Left ventricle myocardium inferior (tissue), 1 donor: ENCODE measurements at regions not wholly inside any gene's neighbourhood (a gene's known extent, or its start where the extent isn't known, plus 50 kb on each side); places are given as distances from the start of the nearest gene placed in this dataset.

ENCODE experiments used
- DNase-seq: peaks from one replicate; pipeline ENCODE4 v3.0.0-alpha.2; 2020
- H3K27ac ChIP-seq: fragments of 200-600 bp; replicated peaks from 2 replicates; pipeline ENCODE4 v1.8.0; 2021
- H3K27me3 ChIP-seq: fragments of 200-600 bp; 2 replicates; pipeline ENCODE4 v1.8.0; 2021; ENCODE audit warnings: low read depth
- H3K36me3 ChIP-seq: fragments of 200-600 bp; 2 replicates; pipeline ENCODE4 v1.8.0; 2021
- H3K4me1 ChIP-seq: fragments of 200-600 bp; 2 replicates; pipeline ENCODE4 v1.8.0; 2021
- H3K4me3 ChIP-seq: fragments of 200-600 bp; 2 replicates; pipeline ENCODE4 v1.8.0; 2021; ENCODE audit warnings: mild to moderate bottlenecking, moderate library complexity
- H3K9me3 ChIP-seq: fragments of 200-600 bp; replicated peaks from 2 replicates; pipeline ENCODE4 v1.8.0; 2021
- CTCF ChIP-seq: fragments of 200-600 bp; IDR thresholded peaks from 2 replicates; pipeline ENCODE4 v1.8.0; 2021; ENCODE audit warnings: antibody characterized with exemption, mild to moderate bottlenecking, borderline replicate concordance
- intact Hi-C: fragments of 100-400 bp; cut with micrococcal nuclease; formaldehyde crosslinking; loops from one replicate; pipeline ENCODE4 v1.11.0; 2022
- donor health status: DM: no; HTN: yes; CAD: no; lungs with severe emphysema.

DNA sequence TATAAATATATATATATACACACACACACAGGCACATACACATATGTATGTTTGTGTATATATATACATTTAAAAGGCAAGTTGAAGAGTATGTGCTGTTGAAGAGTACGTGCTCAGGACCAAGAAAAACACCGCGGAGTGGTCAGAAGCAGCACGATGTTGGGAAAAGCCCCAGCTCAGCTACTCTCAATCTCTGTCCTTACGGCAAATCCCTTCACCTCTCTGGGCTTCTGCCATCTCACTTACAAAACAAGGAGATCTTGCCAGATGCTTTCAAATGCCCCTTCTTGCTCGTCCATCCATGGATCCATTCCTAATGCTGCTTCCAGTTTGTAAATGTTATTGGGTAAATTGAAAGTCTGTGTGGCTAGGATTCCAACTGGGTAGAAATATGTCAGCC lies 333.9 kb downstream of the BCL11A start:
- no peak for DNase-seq
- no peaks in the 10 kb centered on the region for H3K9me3 ChIP-seq
- H3K27ac ChIP-seq: no peak overlapping the region
- H3K4me1 ChIP-seq: no peaks in the 10 kb centered on the region
- no peaks in the 10 kb centered on the region for H3K36me3 ChIP-seq
- intact Hi-C loops: no loop called here
- no peak for TF ChIP-seq CTCF
- H3K4me3 ChIP-seq: no peak overlapping the region
- no peaks in the 10 kb centered on the region for H3K27me3 ChIP-seq

DNA sequence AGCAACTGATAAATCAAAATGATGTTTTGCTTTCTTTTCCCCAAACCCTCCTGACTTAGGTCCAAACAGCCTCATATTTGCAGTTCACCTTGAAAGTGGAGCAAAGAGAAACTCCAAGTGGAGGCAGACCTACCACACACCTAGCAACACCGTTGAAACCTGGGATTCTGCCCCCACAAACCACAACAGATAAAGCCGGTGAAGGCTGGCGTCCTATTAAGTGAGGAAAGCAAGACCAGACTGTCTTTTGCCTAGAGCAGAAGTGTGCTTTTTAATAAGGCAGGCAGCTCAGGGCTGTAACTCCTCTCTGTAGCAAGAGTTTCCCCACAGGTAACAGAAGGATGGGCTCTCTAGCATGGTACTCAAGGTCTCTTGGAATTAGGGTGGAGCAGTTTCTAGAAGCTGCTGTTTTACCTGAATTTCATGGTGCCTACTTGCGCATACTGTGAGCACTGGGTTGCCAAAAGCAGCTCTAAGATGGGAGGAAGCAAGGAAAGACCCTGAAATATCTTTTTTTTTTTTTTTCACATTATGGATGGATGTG lies 336.9 kb downstream of the BCL11A start:
- no peaks in the 10 kb centered on the region for H3K27me3 ChIP-seq
- H3K27ac ChIP-seq: no peak overlapping the region
- DNase-seq: no peak
- H3K36me3 ChIP-seq: no peaks in the 10 kb centered on the region
- no peaks in the 10 kb centered on the region for H3K9me3 ChIP-seq
- H3K4me3 ChIP-seq: no peak overlapping the region
- intact Hi-C loops: no loop called here
- no peak for TF ChIP-seq CTCF
- H3K4me1 ChIP-seq: peaks cover 23% of the 10 kb centered on the region

DNA sequence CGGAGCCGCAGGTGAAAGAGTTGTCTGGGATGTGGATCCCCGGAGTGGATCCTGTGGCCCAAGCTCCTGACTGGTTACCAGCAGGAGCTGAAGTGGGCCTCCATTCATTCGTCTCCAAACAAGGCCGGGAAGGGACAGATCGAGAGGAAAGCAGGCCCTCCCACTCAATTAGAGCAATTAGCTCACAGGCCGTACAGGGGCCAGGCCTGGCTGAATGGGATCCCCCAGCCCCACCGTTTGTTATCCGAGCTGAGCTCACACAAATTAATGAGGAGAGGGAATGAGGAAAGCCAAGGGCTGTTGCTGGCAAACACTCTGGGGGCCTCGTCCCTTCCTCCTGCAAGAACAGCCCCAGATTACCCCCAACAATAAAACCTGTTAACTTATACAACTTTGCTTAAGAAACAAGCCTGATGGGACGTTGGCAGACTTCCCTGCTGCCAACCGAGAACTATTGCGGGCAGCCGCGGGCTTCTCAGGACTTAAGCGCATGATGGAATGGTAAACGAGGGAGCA lies 338.0 kb downstream of the BCL11A start:
- H3K4me1 ChIP-seq: peaks cover 23% of the 10 kb centered on the region
- no peak overlapping the region for H3K27ac ChIP-seq
- intact Hi-C loops: no loop called here
- no peaks in the 10 kb centered on the region for H3K9me3 ChIP-seq
- no peak for TF ChIP-seq CTCF
- no peak overlapping the region for H3K4me3 ChIP-seq
- no peaks in the 10 kb centered on the region for H3K27me3 ChIP-seq
- no peaks in the 10 kb centered on the region for H3K36me3 ChIP-seq
- DNase-seq: no peak

- intact Hi-C loops: no loop called here
Measured at GRCh38 chr2:60214626-60214875, 338.9 kb downstream of the BCL11A start.

GRCh38 chr2:60213865-60214625 lies 339.4 kb downstream of the BCL11A start:
- Histone ChIP-seq H3K4me1 (peaks cover 32% of the 10 kb centered on the region), H3K4me3 (no peak overlapping the region), H3K9me3 (no peaks in the 10 kb centered on the region), H3K36me3 (no peaks in the 10 kb centered on the region), H3K27me3 (no peaks in the 10 kb centered on the region), H3K27ac (no peak overlapping the region)
- intact Hi-C loops: no loop called here
- no peak for TF ChIP-seq CTCF
- DNase-seq: no peak

More at GRCh38 chr2:60214626-60214875, 338.9 kb downstream of the BCL11A start:
- H3K9me3 ChIP-seq: no peaks in the 10 kb centered on the region
- no peaks in the 10 kb centered on the region for H3K27me3 ChIP-seq
- no peak for DNase-seq
- peaks cover 28% of the 10 kb centered on the region for H3K4me1 ChIP-seq
- H3K27ac ChIP-seq: no peak overlapping the region
- no peaks in the 10 kb centered on the region for H3K36me3 ChIP-seq
- H3K4me3 ChIP-seq: no peak overlapping the region
- no peak for TF ChIP-seq CTCF
